ENCODE measurements at regions not wholly inside any gene's neighbourhood (a gene's known extent, or its start where the extent isn't known, plus 50 kb on each side); places are given as distances from the start of the nearest gene placed in this dataset.
"Not testable (repeated sequence)": the region's sequence is repeated elsewhere in the genome, so short reads cannot be mapped to it uniquely, and the experiment has no call there.

DNA sequence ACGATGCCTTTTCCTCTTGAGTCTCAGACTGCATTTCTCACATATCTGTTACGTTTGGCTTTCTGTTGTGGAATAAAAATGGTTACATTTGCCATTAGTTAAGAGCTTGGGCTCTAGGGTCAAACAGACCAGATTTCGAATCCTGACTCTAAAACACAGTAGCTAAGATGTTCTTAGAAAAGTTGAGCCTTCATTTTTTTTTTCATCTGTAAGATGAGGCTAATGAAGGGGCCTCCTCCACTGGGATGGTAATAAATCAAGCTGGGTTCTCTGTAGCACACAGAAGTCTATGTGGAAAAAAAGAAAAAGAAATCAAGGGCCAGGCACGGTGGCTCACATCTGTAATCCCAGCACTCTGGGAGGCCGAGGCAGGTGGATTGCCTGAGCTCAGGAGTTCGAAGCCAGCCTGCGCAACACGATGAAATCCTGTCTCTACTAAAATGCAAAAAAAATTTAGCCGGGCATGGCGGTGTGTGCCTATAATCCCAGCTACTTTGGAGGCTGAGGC, 49.9 kb upstream of the CAPRIN1 start:
- no peak for DNase-seq

DNA sequence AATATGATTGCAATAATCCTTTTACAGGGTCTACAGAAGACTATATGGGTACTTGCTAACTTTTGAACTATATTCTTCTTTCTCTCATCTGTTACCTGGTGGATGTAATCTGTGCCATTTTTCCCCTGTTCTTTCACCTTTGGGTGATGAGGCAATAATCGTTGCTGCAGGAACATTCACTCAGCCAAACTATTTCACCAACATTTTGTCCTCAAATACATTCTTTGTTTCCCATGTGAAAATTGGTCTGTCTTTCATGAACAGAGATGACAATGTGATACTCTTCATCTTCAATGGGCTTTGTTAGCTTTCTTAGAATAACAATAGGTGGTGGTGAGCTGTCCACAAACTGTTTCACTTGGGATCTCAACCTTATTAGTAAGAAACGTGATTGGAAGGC, 52.1 kb upstream of the CAPRIN1 start:
- no peak for DNase-seq

DNA sequence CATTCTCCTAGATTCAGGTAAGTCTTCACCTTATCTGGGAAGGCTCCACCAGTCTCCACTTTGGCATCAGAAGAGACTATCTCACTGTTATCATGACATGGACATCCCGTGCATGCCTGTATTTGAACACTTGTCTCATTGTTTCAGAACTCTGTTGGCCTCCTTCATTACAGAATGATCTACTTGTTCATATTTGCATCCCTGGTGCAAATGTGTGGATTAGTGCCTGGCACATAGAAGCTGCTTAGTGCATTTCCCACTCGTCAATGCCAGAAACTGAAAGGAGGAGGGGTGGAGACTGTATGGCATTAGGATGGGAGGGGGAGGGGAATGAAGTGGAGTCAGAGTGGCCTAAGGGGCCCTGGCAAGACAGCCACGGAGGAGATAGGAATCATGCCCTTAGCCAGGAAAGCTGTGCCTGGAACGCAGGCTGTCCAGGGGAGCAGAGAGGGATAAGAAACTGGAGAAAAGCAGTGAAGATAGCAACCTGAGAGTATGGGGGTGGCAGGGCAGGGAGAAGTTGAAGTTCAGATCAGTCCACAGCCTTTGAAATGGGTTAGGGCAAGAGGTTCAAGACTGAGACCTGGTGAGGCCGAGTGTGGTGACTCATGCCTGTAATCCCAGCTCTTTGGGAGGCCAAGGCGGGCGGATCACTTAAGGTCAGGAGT, 53.8 kb upstream of the CAPRIN1 start:
- no peak for DNase-seq

DNA sequence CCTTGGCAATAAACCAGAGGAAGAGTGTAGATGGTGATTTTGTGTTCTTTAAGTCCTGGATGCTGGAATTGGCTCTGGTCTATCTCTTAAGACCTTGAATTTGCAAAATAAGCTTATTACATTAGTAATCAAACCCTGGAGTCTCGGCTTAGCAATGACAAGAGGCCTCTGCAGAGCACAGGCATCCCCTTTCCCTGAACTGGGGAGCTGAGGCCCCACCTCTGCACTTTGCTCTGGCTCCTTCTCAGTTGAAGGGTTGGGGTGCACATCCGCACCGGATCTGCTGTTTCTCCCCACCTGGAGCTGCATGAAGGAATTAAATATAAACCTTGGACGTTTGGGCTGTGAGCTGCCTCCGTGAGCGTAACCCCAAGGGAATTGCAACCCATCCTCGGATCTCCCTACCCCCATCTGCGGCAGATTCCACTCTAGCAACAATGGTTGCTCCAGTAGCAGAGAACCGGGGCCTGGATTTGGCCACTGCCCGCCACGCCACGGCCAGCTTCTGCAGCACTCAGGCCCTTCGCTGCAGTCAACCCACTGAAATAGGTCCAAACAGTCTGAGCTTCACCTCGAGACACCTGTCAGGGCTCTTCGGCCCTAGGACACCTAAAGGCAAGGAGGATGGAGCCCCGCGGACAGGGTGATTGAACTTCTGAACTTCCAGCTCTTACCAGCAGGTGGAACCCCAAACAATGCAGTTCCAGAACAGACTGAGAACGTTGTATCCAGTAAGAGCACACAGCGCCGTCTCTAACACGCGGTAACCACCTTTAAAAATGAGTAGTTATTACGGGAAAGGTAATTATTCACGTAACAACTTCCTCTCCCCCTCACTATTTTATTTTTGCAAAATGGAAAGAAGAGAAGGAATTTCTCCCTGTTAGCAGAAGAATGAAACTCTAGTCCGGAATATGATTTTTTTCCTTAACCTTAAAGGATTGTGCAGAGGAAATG, 54.8 kb upstream of the CAPRIN1 start:
- peak; percentile 65 for DNase-seq

DNA sequence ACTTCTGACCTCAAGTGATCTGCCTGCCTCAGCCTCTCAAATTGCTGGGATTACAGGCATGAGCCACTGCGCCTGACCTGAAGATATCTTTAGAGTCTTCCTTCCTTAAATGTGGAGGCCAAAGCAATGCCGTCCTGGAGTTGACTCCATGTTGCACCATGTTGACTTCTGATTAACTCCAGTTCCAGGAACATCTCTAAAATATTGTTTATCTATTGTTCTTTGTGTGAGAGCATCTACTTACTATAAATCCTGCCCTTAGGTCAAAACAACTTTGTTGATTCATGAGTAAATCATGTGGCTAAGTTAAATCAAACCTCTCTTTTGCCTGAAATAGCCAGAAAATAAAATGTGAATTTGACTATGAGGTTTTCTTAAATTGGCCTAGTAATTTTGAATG, 56.6 kb upstream of the CAPRIN1 start:
- DNase-seq: no peak

DNA sequence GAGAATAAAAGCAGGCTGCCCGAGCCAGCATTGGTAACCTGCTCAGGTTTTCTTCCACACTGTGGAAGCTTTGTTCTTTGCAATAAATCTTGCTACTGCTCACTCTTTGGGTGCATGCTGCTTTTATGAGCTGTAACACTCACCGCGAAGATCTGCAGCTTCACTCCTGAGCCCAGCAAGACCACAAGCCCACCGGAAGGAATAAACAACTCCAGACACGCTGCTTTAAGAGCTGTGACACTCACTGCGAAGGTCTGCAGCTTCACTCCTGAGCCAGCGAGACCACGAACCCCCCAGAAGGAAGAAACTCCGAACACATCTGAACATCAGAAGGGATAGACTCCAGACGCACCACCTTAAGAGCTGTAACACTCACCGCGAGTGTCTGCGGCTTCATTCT, 60.4 kb upstream of the CAPRIN1 start:
- not testable (repeated sequence) for DNase-seq

DNA sequence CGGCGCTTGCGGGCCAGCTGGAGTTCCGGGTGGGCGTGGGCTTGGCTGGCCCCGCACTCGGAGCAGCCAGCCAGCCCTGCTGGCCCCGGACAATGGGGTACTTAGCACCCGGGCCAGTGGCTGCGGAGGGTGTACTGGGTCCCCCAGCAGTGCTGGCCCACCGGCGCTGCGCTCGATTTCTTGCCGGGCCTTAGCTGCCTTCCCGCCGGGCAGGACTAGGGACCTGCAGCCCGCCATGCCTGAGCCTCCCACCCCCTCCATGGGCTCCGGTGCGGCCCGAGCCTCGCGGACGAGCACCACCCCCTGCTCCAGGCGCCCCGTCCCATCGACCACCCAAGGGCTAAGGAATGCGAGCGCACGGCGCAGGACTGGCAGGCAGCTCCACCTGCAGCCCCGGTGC, 61.4 kb upstream of the CAPRIN1 start:
- DNase-seq: not testable (repeated sequence)

DNA sequence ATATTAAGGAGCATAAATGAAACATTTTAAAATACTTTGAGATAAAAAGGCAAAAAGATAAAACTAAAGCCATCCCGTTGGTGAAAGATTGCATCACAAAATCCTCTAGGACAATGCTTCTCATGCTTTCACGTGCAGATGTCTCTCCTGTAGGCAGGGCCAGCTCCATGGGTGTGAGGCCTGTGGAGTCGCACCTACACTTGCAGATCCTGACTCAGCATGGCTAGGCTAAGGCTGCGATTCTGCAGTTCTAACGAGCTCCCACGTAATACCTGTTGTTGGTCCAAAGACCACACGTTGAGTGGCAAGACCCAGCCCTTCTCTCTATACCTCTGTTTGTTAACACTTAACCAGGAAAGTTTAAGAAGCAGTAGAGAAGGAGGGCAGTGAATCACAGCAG, 62.1 kb upstream of the CAPRIN1 start:
- DNase-seq: no peak

DNA sequence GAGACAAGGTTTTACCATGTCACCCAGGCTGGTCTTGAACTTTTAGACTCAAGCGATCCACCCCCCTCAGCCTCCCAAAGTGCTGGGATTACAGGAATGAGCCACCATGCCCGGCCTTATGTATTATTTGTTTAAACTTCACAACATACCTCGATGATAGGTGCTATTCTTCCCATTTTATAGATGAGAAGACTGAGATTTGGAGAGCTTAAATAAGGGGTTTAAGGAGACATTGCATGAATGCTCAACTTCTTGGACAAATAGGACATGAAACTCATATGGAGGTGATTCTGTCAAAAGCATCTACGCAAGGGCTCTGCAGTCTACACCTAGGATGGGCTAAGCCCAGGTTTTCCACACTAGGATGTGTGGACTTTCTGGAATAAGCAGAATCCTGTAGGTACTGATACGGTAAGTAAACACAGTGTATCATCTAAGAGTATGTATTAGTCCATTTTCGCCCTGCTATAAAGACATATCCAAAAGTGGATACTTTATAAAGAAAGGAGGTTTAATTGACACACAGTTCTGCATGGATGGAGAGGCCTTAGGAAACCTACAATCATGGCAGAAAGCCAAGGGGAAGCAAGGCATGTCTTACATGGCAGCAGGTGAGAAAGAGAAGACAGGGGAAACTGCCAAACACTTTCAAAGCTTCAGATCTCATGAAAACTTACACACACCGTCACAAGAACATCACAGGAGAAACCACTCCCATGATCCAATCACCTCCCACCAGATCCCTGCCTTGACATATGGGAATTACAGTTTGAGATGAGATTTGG, 62.8 kb upstream of the CAPRIN1 start:
- DNase-seq: no peak

DNA sequence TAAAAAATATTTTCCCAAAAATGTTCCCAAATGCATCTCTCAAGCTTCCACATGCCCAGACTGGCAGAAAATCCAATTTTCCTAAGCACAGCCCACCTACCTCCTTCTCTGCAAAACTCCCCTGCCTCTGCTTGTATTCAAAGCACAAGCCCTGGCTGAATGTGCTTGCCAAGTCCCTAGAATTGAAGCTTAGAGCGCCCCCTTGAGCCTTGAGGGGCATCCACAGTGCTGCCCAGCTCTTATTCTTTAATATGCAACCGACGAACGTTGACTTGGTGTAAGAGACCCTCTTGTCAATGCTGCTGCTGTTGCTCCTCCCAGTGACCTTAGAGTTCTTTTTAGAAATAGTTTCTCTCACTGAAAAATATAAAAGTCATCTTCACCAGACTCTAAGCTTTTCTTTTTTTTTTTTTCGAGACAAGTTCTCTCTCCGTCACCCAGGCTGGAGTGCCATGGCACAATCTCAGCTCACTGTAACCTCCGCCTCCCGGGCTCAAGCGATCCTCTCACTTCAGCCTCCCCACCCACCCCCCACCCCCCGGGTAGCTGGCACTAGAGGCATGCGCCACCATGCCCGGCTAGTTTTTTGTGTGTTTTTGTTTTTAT, 63.5 kb upstream of the CAPRIN1 start:
- peak; percentile 75 for DNase-seq

DNA sequence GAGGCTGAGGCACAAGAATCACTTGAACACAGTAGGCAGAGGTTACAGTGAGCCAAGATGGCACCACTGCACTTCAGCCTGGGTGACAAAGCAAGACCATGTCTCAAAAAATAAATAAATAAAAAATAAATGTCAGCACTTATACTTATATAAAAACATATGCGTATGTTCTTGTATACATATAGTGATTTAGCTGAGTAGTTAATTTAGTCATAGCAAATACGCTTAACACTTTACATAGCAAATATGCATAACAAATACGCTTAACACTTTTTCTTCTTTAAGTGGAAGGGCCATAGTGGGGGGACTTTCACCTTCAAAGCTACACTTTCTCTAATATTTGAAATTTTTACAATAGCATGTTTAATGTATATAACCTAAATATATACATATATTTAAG, 64.0 kb upstream of the CAPRIN1 start:
- DNase-seq: no peak

DNA sequence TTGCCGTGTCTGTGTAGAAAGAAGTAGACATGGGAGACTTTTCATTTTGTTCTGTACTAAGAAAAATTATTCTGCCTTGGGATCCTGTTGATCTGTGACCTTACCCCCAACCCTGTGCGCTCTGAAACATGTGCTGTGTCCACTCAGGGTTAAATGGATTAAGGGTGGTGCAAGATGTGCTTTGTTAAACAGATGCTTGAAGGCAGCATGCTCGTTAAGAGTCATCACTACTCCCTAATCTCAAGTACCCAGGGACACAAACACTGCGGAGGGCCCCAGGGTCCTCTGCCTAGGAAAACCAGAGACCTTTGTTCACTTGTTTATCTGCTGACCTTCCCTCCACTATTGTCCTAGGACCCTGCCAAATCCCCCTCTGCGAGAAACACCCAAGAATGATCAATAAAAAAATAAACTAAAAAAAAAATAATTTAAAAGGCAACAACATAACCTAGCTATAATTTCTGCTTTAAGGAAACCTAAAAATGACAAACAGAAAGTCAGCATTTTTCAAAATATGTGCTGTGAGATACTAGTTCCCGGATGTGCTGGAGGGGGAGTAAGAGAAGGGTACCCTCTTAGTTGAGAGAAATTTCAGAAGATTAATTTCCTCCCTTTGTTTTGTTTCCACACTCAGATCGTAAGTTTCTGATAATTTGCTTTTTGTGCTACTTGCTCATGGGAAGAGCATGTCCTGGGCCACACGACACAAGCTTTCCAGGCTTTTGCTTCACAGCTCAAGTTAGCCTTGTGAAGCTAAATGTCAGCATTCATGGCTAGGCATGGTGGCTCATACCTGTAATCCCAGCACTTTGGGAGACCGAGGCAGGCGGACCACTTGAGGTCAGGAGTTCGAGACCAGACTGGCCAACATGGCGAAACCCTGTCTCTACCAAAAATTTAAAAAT, 64.7 kb upstream of the CAPRIN1 start:
- DNase-seq: not testable (repeated sequence)

DNA sequence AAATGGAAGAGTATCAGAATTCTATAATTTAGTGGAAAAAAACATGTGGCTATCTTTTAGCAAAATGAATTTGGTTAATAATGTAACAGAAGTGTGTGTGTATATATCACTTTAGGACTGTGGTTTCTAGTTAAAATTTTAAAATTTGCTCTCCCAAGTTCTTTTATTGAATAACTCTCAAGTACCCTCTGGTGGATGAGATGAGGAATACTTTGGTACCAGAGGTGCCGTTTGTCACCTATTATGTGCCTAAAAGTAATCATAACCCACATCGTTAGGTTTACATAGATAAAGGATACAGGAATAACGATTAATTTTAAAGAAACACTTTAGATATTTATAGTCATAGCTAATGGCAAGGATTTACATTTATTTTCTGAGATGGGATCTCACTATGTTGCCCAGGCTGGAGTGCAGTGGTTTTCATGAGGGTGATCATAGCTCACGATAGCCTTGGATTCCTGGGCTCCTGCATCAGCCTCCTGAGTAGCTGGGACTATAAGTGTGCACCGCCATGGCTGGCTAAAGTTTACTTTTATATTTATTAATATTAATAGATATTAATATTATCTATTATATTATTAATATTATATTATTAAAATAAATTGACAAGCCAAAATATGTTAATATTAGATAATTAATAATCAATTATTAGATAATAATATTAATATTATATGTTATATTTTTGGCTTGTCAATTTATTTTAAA, 66.7 kb upstream of the CAPRIN1 start:
- no peak for DNase-seq

DNA sequence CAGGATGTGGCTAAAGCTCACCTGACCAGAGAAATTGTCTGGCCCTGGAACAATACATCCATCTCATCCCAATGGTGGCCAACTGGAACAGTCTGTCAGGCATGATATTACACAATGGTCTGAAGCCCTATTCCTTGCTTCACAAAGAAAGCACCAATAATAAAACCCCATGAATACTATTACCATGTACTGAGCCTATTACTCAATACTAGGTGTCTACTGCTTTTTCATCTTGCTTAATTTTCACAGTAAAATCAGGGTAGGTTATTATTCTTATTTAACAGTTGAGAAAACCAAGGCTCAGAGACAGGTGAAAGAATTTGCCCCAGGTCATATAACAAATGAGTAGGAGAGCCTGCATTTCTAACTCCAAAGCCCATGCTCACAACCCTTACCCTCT, 68.9 kb upstream of the CAPRIN1 start:
- no peak for DNase-seq

DNA sequence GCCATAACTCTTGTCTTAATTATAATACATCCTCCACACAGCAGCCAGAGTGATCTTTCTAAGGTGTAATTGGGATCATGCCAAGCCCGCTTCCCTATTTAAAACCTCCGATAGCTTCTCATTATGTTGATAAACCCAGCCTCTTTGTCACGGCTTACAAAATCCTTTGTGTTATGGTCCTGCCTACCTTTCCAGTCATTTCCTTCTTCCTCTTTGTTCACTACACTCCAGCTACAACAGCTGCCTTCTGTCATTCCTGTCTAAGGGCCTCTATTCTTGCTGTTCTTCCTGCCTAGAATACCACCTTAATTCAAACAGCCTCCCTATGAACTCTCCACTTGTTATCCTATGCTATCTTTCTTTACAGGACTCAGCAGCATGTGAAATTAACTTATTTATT, 70.6 kb upstream of the CAPRIN1 start:
- DNase-seq: no peak

DNA sequence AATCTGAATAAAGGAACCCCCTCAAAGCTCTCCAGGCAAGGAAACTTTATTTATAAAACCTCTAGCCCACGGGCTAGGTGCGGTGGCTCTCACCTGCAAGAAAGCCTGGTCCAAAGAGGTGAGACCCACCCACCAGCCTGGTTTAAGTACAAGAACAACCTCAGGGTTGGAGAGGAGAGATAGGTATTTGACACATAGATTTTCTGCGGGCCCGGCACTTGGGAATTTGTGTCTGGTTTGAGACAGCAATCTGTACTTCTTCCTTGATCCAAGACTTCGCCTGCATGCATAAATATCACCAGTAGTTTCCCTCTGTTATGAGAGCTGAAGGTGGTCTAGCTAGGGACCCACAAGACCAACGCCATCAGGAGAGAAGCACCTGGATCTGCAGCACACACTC, 73.2 kb upstream of the CAPRIN1 start:
- DNase-seq: no peak

DNA sequence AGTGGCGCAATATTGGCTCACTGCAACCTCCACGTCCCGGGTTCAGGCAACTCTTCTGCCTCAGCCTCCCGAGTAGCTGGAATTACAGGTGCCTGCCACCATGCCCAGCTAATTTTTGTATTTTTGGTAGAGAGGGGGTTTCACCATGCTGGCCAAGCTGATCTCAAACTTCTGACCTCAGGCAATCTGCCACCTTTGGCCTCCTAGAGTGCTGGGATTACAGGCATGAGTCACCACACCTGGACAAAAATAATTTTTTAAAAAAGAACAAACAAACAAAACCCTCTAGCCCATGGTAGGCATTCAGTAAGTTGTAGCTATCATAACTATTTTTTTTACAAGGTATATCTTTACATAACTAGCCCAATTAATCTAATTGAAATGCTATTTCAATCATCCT, 73.9 kb upstream of the CAPRIN1 start:
- no peak for DNase-seq

DNA sequence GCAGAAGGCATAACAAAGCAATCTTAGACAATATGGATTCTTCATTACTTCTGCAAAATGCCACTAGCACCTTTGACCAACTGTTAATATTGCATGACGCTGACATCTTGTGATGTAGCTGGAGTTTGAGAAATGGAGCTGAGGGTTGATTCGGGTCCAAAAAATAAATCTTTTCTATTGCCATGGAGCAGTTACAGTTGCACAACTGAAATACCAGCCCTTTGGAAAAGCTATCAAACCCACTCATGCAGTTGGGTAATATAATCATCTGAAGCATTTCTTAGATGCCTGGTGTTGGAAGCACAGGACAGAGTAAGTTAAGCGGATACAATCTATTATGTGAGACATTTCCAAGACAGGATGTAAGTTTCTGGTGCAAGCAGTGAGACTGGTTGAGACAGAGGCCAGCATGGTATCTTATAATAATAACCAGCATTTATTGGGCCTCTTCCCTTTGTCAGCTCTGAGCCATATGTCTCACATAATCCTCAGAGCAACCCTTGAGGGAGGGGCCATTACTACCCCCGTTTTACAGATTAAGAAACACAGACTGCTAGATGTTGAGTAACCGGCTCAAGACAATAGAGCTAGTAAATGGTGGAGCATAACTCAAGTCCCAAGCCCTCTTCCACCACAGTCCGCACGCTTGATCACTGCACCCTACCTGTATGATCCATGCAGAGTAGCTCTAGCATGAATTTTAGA, 74.9 kb upstream of the CAPRIN1 start:
- DNase-seq: peak; percentile 55

DNA sequence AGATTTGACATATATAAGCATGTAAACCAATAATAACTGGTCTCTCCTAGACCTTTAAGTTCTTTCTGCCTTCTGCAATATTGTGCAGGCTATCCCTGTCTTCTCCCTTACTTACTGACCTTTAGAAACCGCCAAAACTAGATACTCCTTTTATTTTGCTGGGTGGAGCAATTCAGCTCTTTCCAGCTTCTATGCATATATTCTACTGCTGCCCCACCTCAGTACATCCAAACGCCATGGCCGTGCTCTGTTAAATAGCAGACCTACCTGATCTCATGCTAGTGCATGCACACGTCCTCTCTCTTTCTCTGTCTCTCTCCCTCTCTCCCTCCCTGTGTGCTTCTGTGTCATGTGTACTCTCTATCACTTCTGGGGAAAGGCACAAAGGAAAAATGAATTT, 76.7 kb upstream of the CAPRIN1 start:
- DNase-seq: no peak

DNA sequence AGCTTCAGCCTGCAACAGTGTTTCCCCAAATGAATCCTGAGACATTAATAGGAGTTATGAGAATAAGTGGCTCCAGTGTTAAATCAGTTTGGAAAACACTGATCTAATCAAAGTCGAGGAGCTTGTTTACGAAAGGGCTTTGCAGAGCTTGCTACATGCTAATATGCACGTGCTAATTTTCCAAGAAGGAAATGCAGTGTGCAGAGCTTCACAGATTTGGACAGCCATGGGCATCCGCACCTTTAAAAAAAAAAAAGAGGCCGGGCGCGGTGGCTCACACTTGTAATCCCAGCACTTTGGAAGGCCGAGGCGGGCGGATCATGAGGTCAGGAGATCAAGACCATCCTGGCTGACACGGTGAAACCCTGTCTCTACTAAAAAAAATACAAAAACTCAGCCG, 79.7 kb upstream of the LMO2 start:
- not testable (repeated sequence) for DNase-seq
